GM10248 (cell line): ENCODE measurements at regions not wholly inside any gene's neighbourhood (a gene's known extent, or its start where the extent isn't known, plus 50 kb on each side); places are given as distances from the start of the nearest gene placed in this dataset.

Experiments
- CTCF ChIA-PET: fragments of 300-600 bp; sonication (Branson Sonifier 250); formaldehyde crosslinking; extraction: SDS; loops from one replicate; lab custom pipeline; 2021; ENCODE audit warnings: antibody characterized with exemption; lab: Yijun Ruan, JAX
- POLR2A ChIA-PET: fragments of 350-650 bp; sonication (Branson Sonifier 250); formaldehyde crosslinking; extraction: SDS; loops from one replicate; lab custom pipeline; 2020; ENCODE audit warnings: antibody characterized with exemption; lab: Yijun Ruan, JAX
- DNase-seq: peaks from one replicate; pipeline ENCODE4 v3.0.0; 2012; ENCODE audit errors: extremely low spot score
- CTCF ChIP-seq: IDR thresholded peaks from 2 replicates; pipeline ENCODE4 v1.5.1; 2012; ENCODE audit warnings: mild to moderate bottlenecking, low read depth; ENCODE audit errors: extremely low read depth, missing control alignments, control extremely low read depth

DNA sequence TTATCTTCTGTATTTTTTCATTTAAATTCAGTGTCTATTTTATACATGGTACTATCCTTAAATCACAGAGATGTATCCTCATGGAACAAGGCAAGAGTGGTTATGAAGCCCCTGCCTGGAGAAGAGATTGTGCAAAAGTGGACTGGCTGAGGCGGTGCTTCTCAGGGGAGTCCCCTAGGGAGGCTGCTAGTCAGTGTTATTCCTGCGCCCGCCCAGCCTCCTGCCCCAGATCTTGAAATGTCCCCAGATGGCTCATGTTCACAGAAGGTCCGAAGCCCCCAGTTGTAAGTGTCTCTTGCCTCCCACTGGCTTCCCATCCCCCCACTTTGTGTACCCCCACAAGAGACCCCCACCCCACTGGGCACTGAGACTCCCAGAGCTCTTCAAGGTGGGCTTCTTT lies 366.9 kb downstream of the TNS3 start:
- no peak for TF ChIP-seq CTCF
- DNase-seq, result no peak
- CTCF ChIA-PET, result no interaction called here
- POLR2A ChIA-PET, result interaction anchor here (0.6 kb wide), 1 partner anchor 553 kb away, joined by 4 read pairs; no protein-coding TSS in a partner anchor

DNA sequence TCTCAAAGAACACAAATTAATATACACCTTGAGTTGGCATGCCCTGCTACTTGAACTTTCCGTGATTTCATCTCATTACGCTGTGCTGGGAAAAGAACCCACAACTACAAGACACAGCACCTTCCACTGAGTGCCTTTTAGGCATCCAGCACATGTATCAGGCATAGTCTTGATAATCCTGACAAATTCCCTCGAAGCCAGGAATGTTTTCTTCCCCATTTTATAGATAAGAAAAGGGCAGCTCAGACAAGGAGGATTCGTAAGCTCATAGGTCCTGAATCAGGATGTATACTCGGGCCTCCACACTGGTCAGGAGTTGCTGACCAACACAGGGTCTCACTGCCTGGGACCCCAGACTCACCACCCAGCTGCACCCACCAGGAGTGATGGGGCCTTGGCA lies 368.6 kb downstream of the TNS3 start:
- TF ChIP-seq CTCF, result no peak
- CTCF ChIA-PET, result no interaction called here
- DNase-seq, result no peak
- POLR2A ChIA-PET, result no interaction called here

GRCh38 chr7:47211519-47211973 lies 370.4 kb downstream of the TNS3 start:
- TF ChIP-seq CTCF, result no peak
- DNase-seq, result no peak
- POLR2A ChIA-PET, result no interaction called here
- CTCF ChIA-PET, result interaction anchor here (1.2 kb wide), 2 partner anchors 9 to 18 kb away, joined by 3 read pairs; no protein-coding TSS in a partner anchor

DNA sequence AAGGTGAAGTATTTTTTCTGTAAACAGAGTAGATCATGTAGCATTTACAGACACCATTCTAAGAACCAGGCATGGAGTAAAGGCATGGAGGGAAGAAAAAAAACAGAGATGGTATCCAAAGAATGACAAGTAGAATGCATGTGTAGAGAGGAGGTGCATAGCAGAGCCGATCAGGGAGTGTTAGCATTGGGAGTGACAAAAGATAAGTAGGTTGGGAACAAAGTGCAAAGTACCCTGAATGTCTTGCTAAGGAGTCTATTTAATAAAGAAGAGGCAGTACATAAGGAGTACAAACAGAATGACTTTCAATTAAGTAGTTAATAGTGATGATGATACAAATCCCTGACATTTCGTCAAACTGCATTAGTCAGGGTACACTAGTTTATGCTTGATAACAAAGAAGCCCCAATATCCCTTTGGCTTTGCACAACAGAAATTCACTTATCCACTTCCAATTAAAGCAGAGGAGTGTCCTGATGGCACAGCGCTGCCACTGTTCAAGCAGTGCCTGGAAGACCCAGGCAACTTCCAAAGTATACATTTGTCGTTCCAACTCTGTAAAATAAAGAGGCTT lies 371.5 kb downstream of the TNS3 start:
- ChIA-PET POLR2A (no interaction called here), CTCF (interaction anchor here (1.2 kb wide), 1 partner anchor 8 kb away, joined by 3 read pairs; no protein-coding TSS in a partner anchor)
- no peak for TF ChIP-seq CTCF
- DNase-seq, result no peak

DNA sequence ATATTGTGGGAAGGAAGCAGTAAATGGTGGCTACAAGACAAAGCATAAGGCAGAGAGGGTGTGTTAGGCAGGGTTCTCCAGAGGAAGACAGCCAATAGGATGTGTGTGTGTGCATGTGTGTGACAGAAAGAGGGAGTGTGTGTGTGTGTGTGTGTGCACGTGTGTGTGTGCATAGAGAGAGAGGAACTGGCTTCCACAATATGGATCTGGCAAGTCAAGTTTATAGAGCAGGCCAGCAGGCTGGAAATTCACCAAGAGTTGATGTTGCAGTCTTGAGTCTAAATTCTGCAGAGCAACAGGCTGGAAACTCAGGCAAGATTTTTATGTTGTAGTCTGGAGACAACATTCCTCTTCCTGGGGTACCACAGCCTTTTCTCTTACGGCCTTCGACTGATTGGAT lies 374.0 kb downstream of the TNS3 start:
- no peak for DNase-seq
- ChIA-PET POLR2A (no interaction called here), CTCF (interaction anchor here (1.2 kb wide), 1 partner anchor 12 kb away, joined by 3 read pairs; no protein-coding TSS in a partner anchor)
- TF ChIP-seq CTCF, result no peak

- ChIA-PET POLR2A (no interaction called here), CTCF (no interaction called here)
- TF ChIP-seq CTCF, result no peak
- no peak for DNase-seq
Observed at GRCh38 chr7:47204709-47205108, 377.2 kb downstream of the TNS3 start.
